SIG-M5 treated with dmso at 0.1 percent for 504 hours (cell line): ENCODE measurements at regions not wholly inside any gene's neighbourhood (a gene's known extent, or its start where the extent isn't known, plus 50 kb on each side); places are given as distances from the start of the nearest gene placed in this dataset.
"Not testable (repeated sequence)": the region's sequence is repeated elsewhere in the genome, so short reads cannot be mapped to it uniquely, and the experiment has no call there.

Experiments
- DNase-seq: peaks from one replicate; lab custom pipeline; 2025; ENCODE audit not compliant: unreplicated experiment; lab: John Stamatoyannopoulos, UW

GRCh38 chr12:82300611-82301010 lies 57.6 kb downstream of the CCDC59 start:
- DNase-seq: no peak

GRCh38 chr12:82299319-82300025 lies 58.7 kb downstream of the CCDC59 start:
- no peak for DNase-seq

DNA sequence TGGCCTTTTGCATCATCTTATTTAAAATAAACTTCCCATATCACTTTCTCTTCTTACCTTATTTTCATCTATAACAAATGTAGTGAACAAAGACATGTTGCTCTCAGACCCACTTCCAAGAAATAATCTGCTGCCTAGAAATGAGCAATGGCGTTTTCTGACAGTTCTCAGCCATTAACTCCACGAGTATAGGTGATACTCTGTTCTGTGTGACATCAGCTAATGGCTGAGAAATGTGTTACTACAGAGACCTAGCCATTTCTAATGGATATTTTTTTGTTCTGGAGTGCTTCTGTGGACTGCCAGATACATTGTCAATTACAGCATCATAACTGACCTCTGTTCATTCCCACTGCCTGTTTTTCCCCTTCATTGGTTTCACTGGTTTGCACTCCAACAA lies 67.8 kb downstream of the CCDC59 start:
- no peak for DNase-seq

DNA sequence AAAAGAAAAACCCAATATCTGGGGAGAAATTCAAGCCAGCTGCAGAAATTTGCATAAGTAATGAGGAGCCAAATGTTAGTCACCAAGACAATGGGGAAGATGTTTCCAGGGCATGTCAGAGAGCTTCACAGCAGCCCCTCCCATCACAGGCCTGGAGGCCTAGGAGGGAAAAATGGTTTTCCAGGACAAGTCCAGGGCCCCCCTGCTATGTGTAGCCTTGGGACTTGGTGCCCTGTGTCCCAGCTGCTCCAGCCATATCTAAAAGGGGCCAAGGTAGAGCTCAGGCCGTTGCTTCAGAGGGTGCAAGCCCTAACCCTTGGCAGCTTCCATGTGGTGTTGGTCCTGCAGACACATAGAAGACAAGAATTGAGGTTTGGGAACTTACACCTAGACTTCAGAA lies 76.9 kb downstream of the CCDC59 start:
- not testable (repeated sequence) for DNase-seq

DNA sequence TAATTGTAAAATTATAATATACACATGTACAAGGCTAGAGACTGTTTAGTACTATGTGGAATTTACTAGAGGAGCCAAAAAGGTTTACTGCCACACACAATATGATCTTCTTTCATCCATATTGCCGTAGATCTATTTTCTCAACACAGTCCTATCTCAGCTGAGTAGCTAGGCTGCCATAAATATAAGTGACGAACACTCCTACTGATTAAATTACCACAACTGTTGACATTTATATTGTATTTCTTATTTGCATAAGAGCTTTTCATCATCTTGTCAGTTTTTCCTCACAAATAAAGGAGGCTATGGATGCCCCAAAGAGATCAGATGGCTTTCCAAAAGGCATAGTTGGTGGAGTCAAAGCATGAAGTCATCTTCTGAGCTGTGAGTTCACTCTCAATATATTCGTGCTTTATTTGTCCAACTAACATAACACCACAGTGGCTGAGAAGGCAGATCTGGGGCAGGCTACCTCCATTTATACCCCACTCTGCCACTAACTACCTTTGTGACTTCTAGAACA lies 78.6 kb downstream of the CCDC59 start:
- no peak for DNase-seq

- no peak for DNase-seq
Measured at GRCh38 chr12:82277582-82277981, 80.6 kb downstream of the CCDC59 start.

GRCh38 chr12:82242729-82243128 lies 115.5 kb downstream of the CCDC59 start:
- no peak for DNase-seq

- DNase-seq: no peak
Measured at GRCh38 chr12:82225871-82226270, 132.3 kb downstream of the CCDC59 start.

DNA sequence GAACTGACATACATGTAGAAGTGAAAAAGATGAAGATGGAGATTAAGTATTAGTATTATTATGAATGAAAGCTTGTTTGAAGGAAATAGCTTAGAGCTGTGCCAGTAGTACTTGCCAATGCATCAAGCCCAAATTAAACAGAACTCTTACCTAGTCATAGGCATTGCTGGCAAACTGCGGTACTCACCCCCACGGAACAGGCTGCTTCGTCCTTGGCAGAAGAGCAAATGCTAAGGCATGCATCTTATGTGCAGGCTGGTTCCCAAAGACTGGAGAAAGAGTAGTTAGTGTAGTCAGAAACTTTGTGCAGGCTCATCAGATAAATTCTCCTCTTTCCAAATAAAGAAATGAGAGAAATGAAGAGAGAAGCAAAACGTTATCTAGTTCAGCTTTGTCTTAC lies 134.8 kb downstream of the CCDC59 start:
- no peak for DNase-seq

- DNase-seq: no peak
Measured at GRCh38 chr12:82216475-82216874, 141.7 kb downstream of the CCDC59 start.

DNA sequence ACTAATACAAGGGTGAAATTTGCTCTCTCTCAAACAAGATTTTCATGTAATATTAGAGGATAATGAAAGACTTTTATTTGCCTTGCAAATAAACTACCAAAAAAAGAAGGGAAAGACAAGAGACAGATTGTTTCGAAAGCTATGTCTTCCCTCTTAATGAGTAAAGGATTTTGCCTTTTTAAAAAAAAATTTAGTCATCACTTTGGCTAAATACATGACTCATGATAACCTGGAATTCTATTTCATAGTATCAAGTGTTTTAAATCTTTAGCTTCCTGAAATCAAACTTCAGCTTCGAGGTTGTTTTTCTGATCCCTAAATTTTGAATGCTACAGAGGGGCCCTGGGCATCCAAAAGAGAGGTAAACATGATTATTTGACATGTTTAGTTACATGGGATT lies 144.4 kb downstream of the CCDC59 start:
- no peak for DNase-seq

DNA sequence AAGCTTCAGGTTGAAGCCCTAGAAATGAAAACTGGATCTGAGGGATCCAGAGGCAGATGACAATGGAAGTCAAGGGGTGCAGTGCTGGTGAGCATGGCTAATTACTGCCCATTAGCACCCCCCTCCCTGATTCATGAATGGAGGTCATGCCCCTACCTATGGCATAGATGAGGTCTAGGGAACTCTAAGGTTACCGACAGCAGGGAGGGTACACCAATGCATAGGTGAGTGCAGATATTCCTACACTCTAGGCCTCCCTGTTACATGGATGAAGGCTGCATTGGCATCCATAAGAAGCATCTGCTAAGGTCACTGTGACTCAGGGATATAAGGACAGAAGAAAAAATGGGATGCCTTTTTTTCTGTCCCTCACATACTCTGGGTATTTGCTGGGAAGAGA lies 147.3 kb downstream of the CCDC59 start:
- DNase-seq: no peak

GRCh38 chr12:82209533-82209932 lies 148.7 kb downstream of the CCDC59 start:
- DNase-seq: no peak

- DNase-seq: no peak
Measured at GRCh38 chr12:82207556-82207955, 150.6 kb downstream of the CCDC59 start.

DNA sequence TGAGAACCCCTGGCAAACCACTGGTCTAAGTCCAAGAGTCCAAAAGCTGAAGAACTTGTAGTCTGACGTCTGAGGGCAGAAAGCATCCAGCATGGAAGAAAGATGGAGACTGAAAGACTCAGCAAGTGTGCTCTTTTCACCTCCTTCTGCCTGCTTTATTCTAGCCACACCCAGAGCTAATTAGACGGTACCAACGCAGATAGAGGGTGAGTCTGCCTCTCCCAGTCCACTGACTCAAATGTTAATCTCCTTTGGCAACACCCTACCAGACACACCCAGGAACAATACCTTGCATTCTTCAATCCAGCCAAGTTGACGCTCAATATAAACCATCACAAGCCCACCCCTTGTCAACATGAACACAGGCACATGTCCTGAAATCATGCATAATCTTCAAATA lies 155.1 kb downstream of the CCDC59 start:
- no peak for DNase-seq

DNA sequence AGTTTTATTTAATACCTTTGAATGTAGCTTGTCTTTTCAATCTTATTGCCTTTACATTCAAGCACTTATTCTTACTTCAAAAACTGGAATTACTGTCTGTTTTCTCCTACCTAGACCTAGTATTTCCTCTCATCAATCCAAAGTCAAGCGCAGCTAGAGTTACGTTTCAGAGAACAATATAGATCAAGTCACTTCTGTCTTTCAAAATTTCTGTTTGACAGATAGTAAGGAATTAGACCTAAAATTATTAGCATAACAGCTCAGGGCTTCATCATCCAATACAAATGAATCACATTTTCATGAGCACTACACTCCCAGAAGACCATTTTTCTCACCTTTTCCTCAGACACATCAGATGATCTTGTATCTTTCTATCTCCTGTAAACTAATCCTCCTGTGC lies 170.6 kb downstream of the CCDC59 start:
- no peak for DNase-seq

DNA sequence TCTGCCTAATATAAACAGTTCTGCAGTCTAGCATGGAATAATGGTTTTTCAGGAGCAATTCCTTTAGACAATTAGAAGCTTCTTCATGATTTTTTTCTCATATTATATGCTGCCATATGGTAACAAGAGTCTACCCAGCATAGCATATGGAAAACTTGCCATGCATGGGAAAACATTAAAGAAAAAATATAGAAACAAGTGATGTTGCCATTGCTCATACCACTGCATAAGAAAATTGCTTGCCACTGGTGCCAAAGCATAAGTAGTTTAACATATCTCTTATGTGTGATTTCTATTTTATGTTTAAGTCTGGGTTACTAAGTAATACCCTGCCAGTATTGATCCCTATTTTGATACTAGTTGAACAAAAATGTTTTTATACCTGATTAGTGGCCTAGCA lies 171.2 kb downstream of the CCDC59 start:
- DNase-seq: no peak

- no peak for DNase-seq
Measured at GRCh38 chr12:82186282-82186681, 171.9 kb downstream of the CCDC59 start.

GRCh38 chr12:82184844-82185243 lies 173.3 kb downstream of the CCDC59 start:
- DNase-seq: no peak

- DNase-seq: no peak
Measured at GRCh38 chr12:82182601-82183190, 175.5 kb downstream of the CCDC59 start.

DNA sequence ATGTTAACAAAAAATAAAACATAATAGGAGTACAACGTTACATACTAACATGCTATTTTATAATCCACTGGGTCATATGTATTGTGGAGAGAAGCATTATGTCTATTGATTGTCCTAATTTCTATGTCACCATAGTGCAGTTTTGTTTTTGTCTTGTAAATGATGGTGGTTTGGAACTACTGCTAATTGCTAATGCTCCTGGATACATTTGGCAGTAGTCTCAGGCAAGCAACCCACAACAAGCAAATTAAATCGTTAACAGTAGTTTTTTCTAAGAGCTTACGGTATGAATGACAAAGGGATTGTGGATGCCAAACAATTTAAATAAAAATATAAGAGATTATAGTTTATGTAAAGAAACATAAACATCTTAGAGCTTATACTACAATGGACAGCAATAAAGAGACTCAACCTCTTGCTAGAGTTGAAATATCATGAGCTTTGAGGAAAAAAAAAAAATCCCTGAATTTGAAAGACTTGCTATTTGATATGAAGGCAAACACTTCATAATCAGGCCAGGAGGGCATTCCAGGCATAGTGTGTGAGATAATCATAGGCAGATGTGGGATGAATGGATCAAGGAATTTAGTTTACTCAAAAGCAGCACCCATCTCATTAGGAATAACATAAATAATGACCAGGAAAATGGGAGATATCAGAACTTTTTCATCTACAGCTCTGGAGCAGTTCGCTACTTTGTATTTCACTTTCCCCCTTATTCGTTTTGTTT lies 181.3 kb downstream of the CCDC59 start:
- no peak for DNase-seq

DNA sequence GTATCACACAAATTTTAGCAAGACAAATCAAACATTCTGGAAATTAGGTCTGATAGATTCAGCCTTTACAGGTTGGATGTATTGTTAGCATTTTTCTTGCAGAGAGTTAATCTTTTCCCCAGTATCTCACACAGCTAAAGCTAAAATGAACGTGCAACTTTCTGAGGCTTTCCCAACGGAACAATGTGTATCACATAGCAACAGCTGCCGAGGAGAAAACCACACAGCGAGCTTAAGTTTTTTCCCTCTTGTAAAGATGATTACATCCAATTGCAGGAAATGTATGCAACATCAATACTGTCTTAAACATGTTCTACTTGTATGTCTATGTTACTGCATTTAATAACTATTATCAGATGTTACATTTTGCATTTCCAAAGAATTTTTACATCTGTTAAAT lies 182.2 kb downstream of the CCDC59 start:
- DNase-seq: no peak
